H1 (cell line): ENCODE measurements at regions not wholly inside any gene's neighbourhood (a gene's known extent, or its start where the extent isn't known, plus 50 kb on each side); places are given as distances from the start of the nearest gene placed in this dataset.

Experiments
- CTCF ChIA-PET: fragments of 300-600 bp; sonication (Branson Sonifier 250); formaldehyde crosslinking; loops from one replicate; lab custom pipeline; 2021; ENCODE audit not compliant: partially characterized antibody; lab: Charles Lee
- POLR2A ChIA-PET: fragments of 300-600 bp; sonication (Branson Sonifier 250); formaldehyde crosslinking; loops from one replicate; lab custom pipeline; 2021; ENCODE audit warnings: inconsistent platforms; ENCODE audit not compliant: partially characterized antibody; lab: Charles Lee
- DNase-seq, 2 experiments: peaks; one replicate each; pipeline versions ENCODE4 v3.0.0 to v3.0.0-alpha.2; 2010 to 2022; ENCODE audit warnings: low spot score in 2 of 2, low read depth in 1 of 2, mixed read lengths in 1 of 2
- FAIRE-seq: peaks from 2 replicates; lab custom pipeline; 2011; peaks lifted over from hg19 to GRCh38; lab: Jason Lieb, UNC
- H2AFZ ChIP-seq: 2 replicates; pipeline ENCODE4 v1.8.1; 2012; ENCODE audit warnings: low read length, inconsistent platforms
- H2AK5ac ChIP-seq: 2 replicates; pipeline ENCODE4 v1.6.1; 2013; ENCODE audit warnings: low read depth, low read length
- H2BK120ac ChIP-seq: replicated peaks from 2 replicates; pipeline ENCODE3; 2013; ENCODE audit warnings: low read depth, low read length, inconsistent platforms
- H2BK12ac ChIP-seq: 2 replicates; pipeline ENCODE4 v1.6.1; 2013; ENCODE audit warnings: low read depth, low read length
- H2BK15ac ChIP-seq: 2 replicates; pipeline ENCODE4 v1.6.1; 2013; ENCODE audit warnings: low read length
- H2BK20ac ChIP-seq: 2 replicates; pipeline ENCODE4 v1.6.1; 2013; ENCODE audit warnings: low read length
- H2BK5ac ChIP-seq: 2 replicates; pipeline ENCODE4 v1.6.1; 2013; ENCODE audit warnings: low read depth, low read length
- H3K14ac ChIP-seq: 2 replicates; pipeline ENCODE4 v1.6.1; 2013; ENCODE audit warnings: inconsistent platforms; ENCODE audit not compliant: insufficient read length
- H3K18ac ChIP-seq: 2 replicates; pipeline ENCODE4 v1.6.1; 2013; ENCODE audit warnings: low read length; ENCODE audit errors: extremely low read depth
- H3K23ac ChIP-seq: 2 replicates; pipeline ENCODE4 v1.6.1; 2013; ENCODE audit warnings: inconsistent platforms; ENCODE audit not compliant: insufficient read length
- H3K23me2 ChIP-seq: 2 replicates; pipeline ENCODE4 v1.6.1; 2013; ENCODE audit warnings: low read depth, low read length
- H3K27ac ChIP-seq: 2 replicates; pipeline ENCODE4 v1.6.1; 2011; ENCODE audit warnings: low read depth, low read length, inconsistent platforms
- H3K27me3 ChIP-seq, 4 experiments: replicated peaks in 1 of 4; 1 replicate in 1 of 4; 2 replicates in 3 of 4; pipeline versions ENCODE4 v1.6.1 to v1.8.1; 2011 to 2013; ENCODE audit warnings: low read length in 3 of 4, mild to moderate bottlenecking in 3 of 4, inconsistent platforms in 2 of 4, mixed read lengths in 2 of 4, moderate library complexity in 1 of 4; ENCODE audit not compliant: control insufficient read depth in 3 of 4, insufficient read depth in 3 of 4; ENCODE audit errors: extremely low read depth in 1 of 4
- H3K36me3 ChIP-seq, 4 experiments: 2 replicates each; pipeline versions ENCODE4 v1.6.1 to v1.8.1; 2011 to 2013; ENCODE audit warnings: mild to moderate bottlenecking in 4 of 4, low read length in 3 of 4, moderate library complexity in 2 of 4, control low read depth in 1 of 4, inconsistent platforms in 1 of 4; ENCODE audit not compliant: insufficient read depth in 4 of 4, control insufficient read depth in 2 of 4
- H3K4ac ChIP-seq: replicated peaks from 2 replicates; pipeline ENCODE3; 2013; ENCODE audit warnings: low read length, low read depth, mixed read lengths, inconsistent platforms; ENCODE audit not compliant: insufficient read length
- H3K4me1 ChIP-seq, 4 experiments: replicated peaks in 1 of 4; 1 replicate in 1 of 4; 2 replicates in 3 of 4; pipeline versions ENCODE4 v1.6.1 to v1.8.1; 2011 to 2013; ENCODE audit warnings: low read length in 3 of 4, inconsistent platforms in 2 of 4, mixed read lengths in 1 of 4; ENCODE audit not compliant: insufficient read depth in 4 of 4, control insufficient read depth in 3 of 4
- H3K4me2 ChIP-seq, 2 experiments: 2 replicates each; pipeline versions ENCODE4 v1.6.1 to v1.8.1; 2011 to 2013; ENCODE audit warnings: low read depth in 2 of 2, low read length in 2 of 2, control low read depth in 1 of 2, inconsistent platforms in 1 of 2, mild to moderate bottlenecking in 1 of 2; ENCODE audit not compliant: insufficient read depth in 1 of 2
- H3K4me3 ChIP-seq, 4 experiments: fragments of 200-600, 300-600 bp in 1 of 4; sonication (generic), shearing (Covaris generic), sonication (Bioruptor Twin) in 1 of 4; 2 replicates each; pipeline versions ENCODE4 v1.5.1 to v1.8.1; 2011 to 2016; ENCODE audit warnings: low read length in 4 of 4, low read depth in 3 of 4, control low read depth in 2 of 4, inconsistent platforms in 2 of 4, mild to moderate bottlenecking in 2 of 4, mixed read lengths in 1 of 4, moderate library complexity in 1 of 4; ENCODE audit not compliant: insufficient read depth in 2 of 4; ENCODE audit errors: extremely low read depth in 1 of 4
- H3K56ac ChIP-seq: replicated peaks from 2 replicates; pipeline ENCODE3; 2013; ENCODE audit warnings: low read depth, mild to moderate bottlenecking, mixed read lengths, low read length, inconsistent platforms; ENCODE audit not compliant: insufficient read length
- H3K79me1 ChIP-seq: 2 replicates; pipeline ENCODE4 v1.6.1; 2013; ENCODE audit warnings: low read depth, low read length, control low read depth
- H3K79me2 ChIP-seq, 2 experiments: 2 replicates each; pipeline versions ENCODE4 v1.6.1 to v1.8.1; 2012 to 2013; ENCODE audit warnings: low read length in 2 of 2, mild to moderate bottlenecking in 2 of 2, inconsistent platforms in 1 of 2; ENCODE audit not compliant: insufficient read depth in 2 of 2, control insufficient read depth in 1 of 2
- H3K9ac ChIP-seq, 4 experiments: replicated peaks in 1 of 4; 1 replicate in 1 of 4; 2 replicates in 3 of 4; pipeline versions ENCODE4 v1.6.1 to v1.8.1; 2011 to 2013; ENCODE audit warnings: low read depth in 3 of 4, low read length in 3 of 4, control low read depth in 2 of 4, mild to moderate bottlenecking in 2 of 4, moderate library complexity in 2 of 4, inconsistent platforms in 1 of 4; ENCODE audit errors: extremely low read depth in 1 of 4
- H3K9me3 ChIP-seq, 2 experiments: 2 replicates each; pipeline versions ENCODE4 v1.6.1 to v1.8.1; 2012 to 2013; ENCODE audit warnings: mild to moderate bottlenecking in 2 of 2, moderate library complexity in 2 of 2, control low read depth in 1 of 2, inconsistent platforms in 1 of 2, low read depth in 1 of 2, low read length in 1 of 2, mixed read lengths in 1 of 2; ENCODE audit not compliant: insufficient read depth in 2 of 2
- H4K20me1 ChIP-seq, 2 experiments: replicated peaks in 1 of 2; 2 replicates each; pipeline versions ENCODE3 to v1.8.1; 2011 to 2013; ENCODE audit warnings: inconsistent platforms in 2 of 2, low read length in 2 of 2, mild to moderate bottlenecking in 1 of 2; ENCODE audit not compliant: insufficient read depth in 2 of 2, control insufficient read depth in 1 of 2
- H4K5ac ChIP-seq: 2 replicates; pipeline ENCODE4 v1.6.1; 2013; ENCODE audit warnings: low read length, low read depth, mixed read lengths, inconsistent platforms; ENCODE audit not compliant: insufficient read length
- H4K8ac ChIP-seq: 2 replicates; pipeline ENCODE4 v1.8.0; 2013; ENCODE audit warnings: mild to moderate bottlenecking, moderate library complexity, low read length, inconsistent platforms; ENCODE audit not compliant: insufficient read depth; ENCODE audit errors: extremely low read depth
- H4K91ac ChIP-seq: replicated peaks from 2 replicates; pipeline ENCODE3; 2013; ENCODE audit warnings: low read length, mixed read lengths, inconsistent platforms; ENCODE audit not compliant: insufficient read length
- EP300 ChIP-seq, 2 experiments: IDR thresholded peaks; 1 replicate in 1 of 2; 2 replicates in 1 of 2; pipeline ENCODE4 v1.6.1; 2011 to 2012; ENCODE audit warnings: low read depth in 2 of 2, low read length in 2 of 2, mild to moderate bottlenecking in 2 of 2, borderline replicate concordance in 1 of 2, inconsistent platforms in 1 of 2, moderate library complexity in 1 of 2
- WGBS, 2 experiments: shearing (Covaris generic) in 1 of 2; methylation state at CpG; one replicate each; pipeline versions ENCODE4 v1.1.6 to v1.1.7; 2013 to 2015; ENCODE audit warnings: low lambda C conversion rate in 2 of 2, mixed read lengths in 2 of 2, inconsistent platforms in 1 of 2, low coverage in 1 of 2, missing lambda C conversion rate in 1 of 2; ENCODE audit not compliant: insufficient replicate concordance in 2 of 2, insufficient coverage in 1 of 2, insufficient read length in 1 of 2; ENCODE audit errors: extremely low coverage in 1 of 2, missing lambda C conversion rate in 1 of 2; 5-methylcytosine and 5-hydroxymethylcytosine counted together
- TF ChIP-seq, protein P1 (sequence below): IDR thresholded peaks from 2 replicates; pipeline ENCODE4 v1.6.1; 2012; ENCODE audit warnings: inconsistent platforms

DNA sequence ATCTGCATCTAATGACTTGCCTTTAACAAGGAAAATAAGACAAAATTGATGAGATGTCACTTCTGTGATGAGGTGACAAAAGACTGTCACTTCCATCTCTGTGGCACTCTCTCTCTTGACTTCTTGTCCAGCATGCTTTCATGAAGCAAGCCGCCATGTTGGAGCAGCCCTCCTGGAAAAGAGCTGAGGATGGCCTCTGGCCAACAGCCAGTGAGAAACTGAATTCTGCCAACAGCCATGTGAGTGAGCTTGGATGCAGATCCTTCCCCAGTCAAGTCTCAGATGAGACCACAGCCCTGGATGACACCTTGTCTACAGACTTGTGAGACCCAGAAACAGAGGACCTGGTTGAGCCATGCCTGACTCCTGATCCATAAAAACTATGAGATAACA lies 412.6 kb upstream of the SHH start:
- Histone ChIP-seq H3K56ac (no peak overlapping the region), H3K27ac (no peak overlapping the region), H3K27me3 (no peaks in the 10 kb centered on the region), H2BK12ac (no peak overlapping the region), H2AK5ac (no peak overlapping the region), H2AFZ (no peak overlapping the region), H3K23me2 (no peaks in the 10 kb centered on the region; the same call in 1 of the 2 replicates), H3K9me3 (peaks cover 0 to 6% of the 10 kb centered on the region in 2 experiments; a peak in 2 of 4 replicates), H3K36me3 (no peaks in the 10 kb centered on the region), H2BK15ac (no peak overlapping the region), H2BK5ac (no peak overlapping the region), H4K20me1 (no peaks in the 10 kb centered on the region), H3K9ac (no peak overlapping the region), H3K4ac (no peak overlapping the region), H4K91ac (no peak overlapping the region), H3K79me2 (no peaks in the 10 kb centered on the region), H3K14ac (no peak overlapping the region), H3K4me2 (no peak overlapping the region), H3K79me1 (no peaks in the 10 kb centered on the region), H3K23ac (no peak overlapping the region), H4K5ac (no peak overlapping the region), H3K4me3 (no peak overlapping the region), H4K8ac (no peak overlapping the region), H3K18ac (no peak overlapping the region), H2BK120ac (no peak overlapping the region), H2BK20ac (no peak overlapping the region), H3K4me1 (no peaks in the 10 kb centered on the region)
- WGBS, 2 experiments = 86% methylated on average over 1 of the region's 1 CpG; no CpG with 5 or more reads in 1 of the 2 experiments
- DNase-seq (peak in 1 of 2 experiments; percentile 6), FAIRE-seq (no peak)
- ChIA-PET POLR2A (interaction anchor here (0.6 kb wide), 1 partner anchor 625 kb away, joined by 4 read pairs; no protein-coding TSS in a partner anchor), CTCF (interaction anchor here (1.6 kb wide), 1 partner anchor 24 kb away, joined by 3 read pairs; no protein-coding TSS in a partner anchor)
- TF ChIP-seq, protein P1, sequence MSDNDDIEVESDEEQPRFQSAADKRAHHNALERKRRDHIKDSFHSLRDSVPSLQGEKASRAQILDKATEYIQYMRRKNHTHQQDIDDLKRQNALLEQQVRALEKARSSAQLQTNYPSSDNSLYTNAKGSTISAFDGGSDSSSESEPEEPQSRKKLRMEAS = no peak
- TF ChIP-seq EP300 (IDR thresholded peaks at IDR 0.05; ENCODE audit: borderline replicate concordance in 1 of 2, low read depth in 2 of 2, low read length in 2 of 2) = no peak
